GM19351 (cell line): ENCODE measurements at regions not wholly inside any gene's neighbourhood (a gene's known extent, or its start where the extent isn't known, plus 50 kb on each side); places are given as distances from the start of the nearest gene placed in this dataset.
A peak's percentile ranks its signal among the peaks of the same experiment; 100 is the strongest.
"Not testable (repeated sequence)": the region's sequence is repeated elsewhere in the genome, so short reads cannot be mapped to it uniquely, and the experiment has no call there.

Experiments
- ATAC-seq: cut with Tn5 transposase; IDR thresholded peaks from one replicate; pipeline ENCODE4 v1.9.1; 2021; ENCODE audit warnings: mild to moderate bottlenecking, moderate library complexity; ENCODE audit not compliant: unreplicated experiment

GRCh38 chr6:51299621-51300380, 481.1 kb downstream of the TFAP2B start:
- no peak for ATAC-seq

GRCh38 chr6:51300510-51300909, 481.8 kb downstream of the TFAP2B start:
- ATAC-seq = peak; percentile 42

DNA sequence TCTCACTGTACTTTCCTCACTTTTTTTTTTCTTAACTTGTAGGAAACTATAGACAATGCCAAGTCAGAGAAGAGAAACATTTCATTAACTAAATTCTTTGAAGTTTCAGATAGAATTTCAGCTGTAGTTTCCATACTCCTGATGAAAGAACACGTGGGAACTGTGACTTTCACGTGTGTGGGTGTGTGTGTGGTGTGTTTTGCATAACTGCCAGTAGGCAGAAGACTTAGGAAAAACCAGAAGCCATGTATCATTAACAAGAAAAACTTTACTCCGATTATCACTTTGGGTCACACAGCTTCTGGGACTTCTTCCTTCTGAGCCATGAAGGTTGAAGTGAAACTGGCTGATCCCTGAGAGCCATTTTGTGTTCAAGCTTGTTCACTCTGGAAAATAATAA, 483.3 kb downstream of the TFAP2B start:
- ATAC-seq = peak; percentile 58

DNA sequence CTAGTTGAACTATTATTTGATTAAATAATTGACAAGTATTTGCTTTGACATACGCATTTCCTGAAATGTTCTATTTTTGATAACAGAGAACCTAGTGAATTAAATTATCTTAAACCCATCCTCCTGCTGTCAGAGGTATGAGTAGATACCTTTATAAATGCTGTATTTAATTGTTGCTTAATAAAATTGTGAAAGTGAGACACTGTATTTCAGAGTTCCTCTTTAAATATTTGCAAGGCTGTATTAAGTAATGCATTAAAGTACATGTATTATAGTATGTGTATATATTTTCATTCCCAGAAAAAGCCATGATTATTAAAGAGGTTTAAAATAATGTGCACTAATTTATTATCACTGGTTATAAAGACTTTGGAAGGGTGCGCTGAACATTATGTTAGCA, 483.8 kb downstream of the TFAP2B start:
- no peak for ATAC-seq

DNA sequence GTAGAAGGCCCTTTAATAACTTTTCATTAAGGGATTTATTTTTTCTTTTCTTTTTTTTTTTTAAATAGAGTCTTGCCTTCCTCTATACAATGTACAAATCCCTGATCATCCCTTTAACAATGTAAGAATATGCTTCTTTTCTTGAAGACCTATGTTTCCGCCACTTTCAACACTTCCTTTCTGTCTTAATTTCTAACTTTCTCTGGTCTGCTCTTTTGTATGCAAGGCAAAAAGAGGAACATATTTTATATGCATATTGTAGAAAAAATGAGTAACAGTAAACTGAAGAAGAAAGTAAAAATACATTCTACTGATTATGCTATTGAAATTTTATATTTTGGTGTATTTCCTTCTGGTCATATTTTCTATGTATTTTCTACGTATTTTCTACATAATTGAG, 484.7 kb downstream of the TFAP2B start:
- ATAC-seq = no peak

DNA sequence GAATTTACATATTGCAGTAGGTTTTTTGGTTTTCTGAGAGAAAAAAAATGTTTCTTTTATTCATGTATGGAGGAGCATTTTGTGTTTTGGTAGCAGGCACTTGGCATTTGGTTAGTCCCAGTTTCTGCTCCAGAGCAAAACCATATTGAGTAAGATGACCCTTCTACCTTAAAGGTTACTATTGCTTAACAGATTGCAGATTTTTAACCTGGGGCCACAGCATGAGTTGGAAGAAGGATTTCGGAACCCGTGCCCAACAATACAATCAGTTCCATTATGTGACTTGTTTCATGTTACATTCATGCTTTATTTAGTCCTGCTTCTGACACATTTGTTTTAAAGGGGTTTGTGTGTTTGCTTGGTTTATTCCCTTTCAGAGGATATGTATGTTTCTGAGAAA, 496.3 kb downstream of the TFAP2B start:
- ATAC-seq = no peak

DNA sequence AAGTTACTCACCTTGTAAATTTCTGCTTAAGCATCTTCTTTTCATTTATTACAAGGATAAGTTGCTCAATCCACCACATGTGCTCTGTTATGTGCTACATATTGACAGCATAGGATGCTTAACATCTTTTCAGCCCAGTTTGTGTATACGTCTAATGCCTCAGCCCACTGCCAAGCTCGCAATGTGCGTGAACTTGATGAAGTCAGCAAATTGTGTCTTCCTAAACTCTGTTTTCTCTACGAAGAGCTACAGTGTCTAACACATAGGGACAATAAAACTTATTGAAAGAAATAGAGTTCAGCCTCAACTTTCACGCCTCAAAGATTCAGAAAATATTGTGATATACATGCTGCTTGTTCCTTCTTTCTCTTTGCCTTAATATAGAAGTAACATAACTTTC, 500.0 kb downstream of the TFAP2B start:
- ATAC-seq = no peak

GRCh38 chr6:51321477-51321876, 502.8 kb downstream of the TFAP2B start:
- not testable (repeated sequence) for ATAC-seq

- no peak for ATAC-seq
Measured at GRCh38 chr6:51322505-51322904, 503.8 kb downstream of the TFAP2B start.

DNA sequence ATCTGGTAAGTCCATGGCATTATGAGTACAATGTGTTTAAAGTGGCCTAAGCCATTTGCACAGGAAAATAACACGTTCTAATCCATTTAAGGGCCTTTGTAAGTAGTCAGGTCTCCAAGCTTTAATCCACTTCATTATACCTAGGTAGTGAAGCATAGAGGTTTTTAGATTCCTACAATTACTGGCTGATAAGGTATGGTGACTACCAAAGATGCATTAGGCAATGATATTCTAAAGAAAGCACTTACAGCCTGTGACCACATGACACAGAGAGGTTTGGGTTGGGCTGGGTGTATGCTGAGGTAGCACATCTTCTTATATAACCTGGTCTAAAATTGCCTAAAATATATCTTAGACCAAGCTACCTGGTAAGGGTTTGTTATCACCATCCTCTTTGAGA, 504.4 kb downstream of the TFAP2B start:
- ATAC-seq = no peak

DNA sequence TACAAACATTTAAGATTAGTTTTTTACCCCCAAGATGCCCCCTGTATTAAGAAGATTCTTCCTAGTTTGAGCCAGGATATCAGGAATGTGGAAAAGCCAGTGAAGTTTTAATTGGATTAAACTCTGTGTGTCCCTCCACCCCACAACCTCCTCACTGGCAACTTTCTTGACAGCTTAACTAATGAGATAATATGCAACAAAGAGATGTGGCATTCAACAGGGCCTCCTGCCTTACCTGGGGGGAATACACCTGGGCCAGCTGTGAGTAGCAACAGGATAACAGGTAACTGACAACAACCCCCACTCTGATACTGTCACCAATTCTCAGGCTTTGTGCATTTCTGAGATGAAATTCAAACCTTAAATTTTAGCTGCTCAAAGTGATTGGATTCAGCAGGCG, 512.3 kb downstream of the TFAP2B start:
- ATAC-seq = no peak

GRCh38 chr6:51335543-51335942, 516.9 kb downstream of the TFAP2B start:
- ATAC-seq = no peak

GRCh38 chr6:51336185-51336584, 517.5 kb downstream of the TFAP2B start:
- ATAC-seq = no peak

- no peak for ATAC-seq
Measured at GRCh38 chr6:51337277-51337676, 518.6 kb downstream of the TFAP2B start.

- no peak for ATAC-seq
Measured at GRCh38 chr6:51339108-51339507, 520.4 kb downstream of the TFAP2B start.

DNA sequence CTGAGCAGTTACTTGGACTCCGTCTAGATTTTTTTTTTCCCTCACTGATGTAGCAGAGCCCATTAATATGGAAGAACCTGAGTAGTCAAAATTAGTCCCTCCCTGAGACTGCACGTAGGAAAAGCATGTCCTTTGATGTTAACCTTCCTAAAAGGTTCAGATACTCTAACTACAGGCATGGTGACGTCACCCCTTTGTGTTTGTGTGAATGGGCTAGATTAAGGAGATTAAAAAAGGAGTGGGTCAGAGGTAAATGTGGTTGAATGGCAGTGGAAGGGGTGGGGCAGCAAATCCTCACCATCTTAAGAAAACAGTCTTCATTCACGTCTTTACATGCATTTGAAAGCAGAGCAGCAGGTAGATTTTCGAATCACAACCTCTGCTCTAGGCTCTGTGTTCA, 521.1 kb downstream of the TFAP2B start:
- ATAC-seq = no peak

GRCh38 chr6:51342393-51342792, 523.7 kb downstream of the TFAP2B start:
- ATAC-seq = no peak

DNA sequence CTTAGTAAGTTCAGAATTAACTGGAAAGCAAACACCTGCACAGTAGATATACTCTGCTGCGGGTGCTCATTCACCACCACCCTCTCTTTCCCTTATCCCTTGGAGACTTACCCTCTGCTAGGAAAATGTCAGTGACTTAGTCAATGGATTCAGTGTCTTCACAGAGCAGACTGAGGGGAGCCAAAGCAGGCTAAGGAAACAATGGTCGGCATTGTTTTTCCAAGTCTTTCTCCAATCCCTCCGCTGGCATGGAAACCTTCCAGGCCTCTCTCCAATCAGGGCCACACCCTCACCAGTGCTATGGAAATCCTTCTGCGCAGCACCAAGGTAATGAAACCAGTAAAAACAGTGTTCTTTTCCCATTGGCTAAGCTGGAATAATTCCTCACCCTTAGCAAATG, 531.2 kb downstream of the TFAP2B start:
- ATAC-seq = no peak

DNA sequence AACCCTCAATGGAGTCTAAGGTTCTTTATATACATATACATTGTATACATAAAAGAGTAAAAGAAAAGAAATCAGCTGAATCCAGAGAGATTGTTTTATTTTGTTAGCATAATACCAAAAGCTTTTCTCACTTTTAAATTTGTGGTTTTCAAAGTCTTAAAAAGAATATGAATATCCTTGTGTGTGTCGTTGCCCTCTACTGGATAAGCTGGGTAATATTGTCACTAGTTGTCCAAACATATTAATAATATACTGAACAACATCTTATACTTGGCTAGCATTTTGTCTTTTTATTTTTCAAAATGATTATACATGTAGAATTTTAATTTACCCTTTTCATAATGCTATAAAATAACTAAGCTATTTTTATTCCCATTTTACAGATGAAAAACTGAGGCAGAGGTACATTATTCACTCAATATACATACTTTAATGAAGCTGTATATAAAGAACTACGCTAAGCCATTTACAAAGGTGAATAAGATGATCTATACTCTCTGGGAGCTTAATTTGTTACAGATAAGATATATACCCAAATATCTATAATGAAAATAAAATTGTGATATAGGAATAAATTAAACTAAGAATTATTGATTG, 531.7 kb downstream of the TFAP2B start:
- peak; percentile 65 for ATAC-seq

GRCh38 chr6:51352506-51353029, 533.9 kb downstream of the TFAP2B start:
- ATAC-seq = no peak

DNA sequence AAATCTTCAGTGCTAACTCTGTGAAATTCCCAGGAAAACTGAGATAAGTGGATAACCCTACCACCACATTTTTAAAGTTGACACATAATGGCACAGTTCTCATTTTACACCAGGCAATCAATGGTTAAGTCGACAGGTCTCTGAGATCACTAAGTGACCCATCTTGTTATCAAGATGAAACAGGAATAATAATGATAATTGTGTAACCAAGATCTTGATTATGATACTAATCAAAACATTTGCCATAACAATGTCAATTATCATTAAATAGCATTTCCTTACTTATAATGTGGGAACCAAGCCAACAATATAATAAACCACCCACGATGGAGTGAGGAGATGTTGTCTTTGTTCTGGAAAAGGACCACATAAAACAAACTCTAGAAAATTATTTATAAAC, 541.6 kb downstream of the TFAP2B start:
- ATAC-seq = no peak

- no peak for ATAC-seq
Measured at GRCh38 chr6:51365566-51365965, 546.9 kb downstream of the TFAP2B start.

DNA sequence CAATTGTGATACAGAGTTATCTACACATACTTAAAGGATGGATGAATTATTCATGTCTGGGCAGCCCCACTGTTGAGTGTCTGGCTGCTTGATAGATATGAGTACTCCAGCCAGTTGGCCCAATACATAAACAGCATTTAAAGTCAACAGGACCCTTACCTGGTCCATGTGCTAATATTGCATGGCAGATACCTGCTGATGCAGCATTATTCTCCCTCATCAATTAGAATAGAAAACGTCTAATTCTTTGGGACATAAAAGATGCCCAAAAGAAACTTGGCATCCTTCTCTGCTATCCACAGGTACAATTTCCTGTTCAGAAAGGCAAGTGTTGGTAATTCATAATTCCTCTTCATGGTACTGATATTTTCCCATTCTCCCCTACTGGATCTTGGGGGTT, 550.8 kb downstream of the TFAP2B start:
- ATAC-seq = no peak
